ENCODE measurements at regions not wholly inside any gene's neighbourhood (a gene's known extent, or its start where the extent isn't known, plus 50 kb on each side); places are given as distances from the start of the nearest gene placed in this dataset.
A peak's percentile ranks its signal among the peaks of the same experiment; 100 is the strongest.

DNA sequence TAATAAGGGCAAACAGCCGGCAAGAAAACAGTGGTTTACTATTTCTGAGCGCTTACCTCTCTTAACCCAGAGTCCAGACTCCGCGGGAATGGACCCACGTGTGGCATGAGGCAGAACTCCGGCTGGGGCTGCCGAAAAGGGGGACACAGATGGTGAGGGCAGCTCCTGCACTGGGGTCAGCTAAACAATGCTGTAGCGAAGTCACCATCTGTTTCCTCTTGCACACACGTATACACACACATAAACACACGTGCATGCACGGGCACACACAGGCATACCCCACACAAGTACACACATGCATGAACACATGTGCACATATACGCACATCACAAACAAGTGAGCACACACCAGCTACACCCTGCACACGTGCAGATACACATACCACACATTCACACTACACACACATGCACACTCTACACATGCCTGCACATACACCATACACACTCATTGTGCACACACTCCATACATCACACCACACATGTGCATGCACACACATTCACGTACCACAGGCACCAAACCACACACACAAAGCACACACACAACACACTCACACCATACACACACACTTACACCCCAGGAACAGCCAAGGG, 105.9 kb upstream of the ID2 start:
- Histone ChIP-seq H3K4me3 (no peak overlapping the region), H3K9me3 (no peaks in the 10 kb centered on the region), H3K4me1 (ENCODE audit: low read depth) (peaks cover 13% of the 10 kb centered on the region), H3K36me3 (ENCODE audit: low read depth) (no peaks in the 10 kb centered on the region)
- ATAC-seq (no peak), DNase-seq (peak in 1 of 3 donors; percentile 49)
- intact Hi-C loops (cut with DNase I, micrococcal nuclease), result no loop called here
- TF ChIP-seq, protein P1, sequence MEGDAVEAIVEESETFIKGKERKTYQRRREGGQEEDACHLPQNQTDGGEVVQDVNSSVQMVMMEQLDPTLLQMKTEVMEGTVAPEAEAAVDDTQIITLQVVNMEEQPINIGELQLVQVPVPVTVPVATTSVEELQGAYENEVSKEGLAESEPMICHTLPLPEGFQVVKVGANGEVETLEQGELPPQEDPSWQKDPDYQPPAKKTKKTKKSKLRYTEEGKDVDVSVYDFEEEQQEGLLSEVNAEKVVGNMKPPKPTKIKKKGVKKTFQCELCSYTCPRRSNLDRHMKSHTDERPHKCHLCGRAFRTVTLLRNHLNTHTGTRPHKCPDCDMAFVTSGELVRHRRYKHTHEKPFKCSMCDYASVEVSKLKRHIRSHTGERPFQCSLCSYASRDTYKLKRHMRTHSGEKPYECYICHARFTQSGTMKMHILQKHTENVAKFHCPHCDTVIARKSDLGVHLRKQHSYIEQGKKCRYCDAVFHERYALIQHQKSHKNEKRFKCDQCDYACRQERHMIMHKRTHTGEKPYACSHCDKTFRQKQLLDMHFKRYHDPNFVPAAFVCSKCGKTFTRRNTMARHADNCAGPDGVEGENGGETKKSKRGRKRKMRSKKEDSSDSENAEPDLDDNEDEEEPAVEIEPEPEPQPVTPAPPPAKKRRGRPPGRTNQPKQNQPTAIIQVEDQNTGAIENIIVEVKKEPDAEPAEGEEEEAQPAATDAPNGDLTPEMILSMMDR (IDR thresholded peaks at IDR 0.05), result no peak

GRCh38 chr2:8576525-8577167, 105.2 kb upstream of the ID2 start:
- H3K4me1 ChIP-seq (ENCODE audit: low read depth), result peaks cover 11% of the 10 kb centered on the region
- no peaks in the 10 kb centered on the region for H3K9me3 ChIP-seq
- peak in 2 of 3 donors; percentile 47 to 58 for DNase-seq
- intact Hi-C loops (cut with DNase I, micrococcal nuclease), result no loop called here
- ATAC-seq, result no peak
- H3K4me3 ChIP-seq, result no peak overlapping the region
- no peaks in the 10 kb centered on the region for H3K36me3 ChIP-seq (ENCODE audit: low read depth)
- TF ChIP-seq, protein P1 (IDR thresholded peaks at IDR 0.05), result no peak

GRCh38 chr2:8577573-8577972, 104.3 kb upstream of the ID2 start:
- no peaks in the 10 kb centered on the region for H3K36me3 ChIP-seq (ENCODE audit: low read depth)
- H3K4me1 ChIP-seq (ENCODE audit: low read depth), result peaks cover 8% of the 10 kb centered on the region
- H3K9me3 ChIP-seq, result no peaks in the 10 kb centered on the region
- ATAC-seq (no peak), DNase-seq (peak in 1 of 3 donors; percentile 44)
- TF ChIP-seq, protein P1 (IDR thresholded peaks at IDR 0.05), result no peak
- intact Hi-C loops (cut with DNase I, micrococcal nuclease), result no loop called here
- no peak overlapping the region for H3K4me3 ChIP-seq

DNA sequence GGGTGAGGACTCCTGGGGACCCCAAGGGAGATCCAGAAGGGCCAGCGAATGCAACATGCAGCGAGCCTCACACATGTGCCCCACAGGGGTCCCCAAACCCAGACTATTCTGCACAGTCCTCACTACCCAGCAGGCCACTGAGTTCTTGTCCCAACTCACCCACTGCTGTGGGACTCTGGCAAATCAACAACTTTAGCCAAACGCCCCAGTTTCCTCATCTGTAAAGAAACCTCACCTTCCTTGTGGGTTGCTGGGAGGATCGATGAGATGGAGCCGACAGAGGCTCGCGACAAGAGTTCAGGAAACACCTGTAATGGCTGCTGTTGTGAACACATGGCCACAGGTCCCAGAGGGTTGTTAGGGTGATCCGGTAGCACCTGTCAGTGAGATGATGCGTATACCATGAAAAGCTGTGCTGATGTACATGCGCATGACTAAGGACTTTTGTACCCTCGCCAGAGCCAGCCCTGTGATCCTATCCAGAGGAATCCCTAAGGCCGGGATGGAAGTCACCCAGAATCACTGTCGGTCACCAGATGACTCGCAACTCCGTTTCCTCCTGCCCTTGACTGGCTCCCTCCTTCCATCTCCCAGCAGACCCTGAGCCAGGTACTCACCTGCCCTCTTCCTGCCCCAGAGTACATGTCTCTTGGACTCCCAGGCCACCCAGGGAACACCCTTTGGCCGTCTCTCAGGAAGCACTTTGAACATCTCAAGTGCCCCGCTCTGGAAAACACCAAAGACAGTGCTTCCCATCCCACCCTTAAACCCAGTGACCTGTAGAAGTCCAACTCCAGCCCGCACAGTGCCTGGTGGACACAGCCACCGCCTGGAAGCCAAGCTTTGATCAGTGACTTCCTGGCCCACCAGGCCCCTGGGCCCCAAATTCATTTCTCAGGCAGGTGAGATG, 103.3 kb upstream of the ID2 start:
- TF ChIP-seq, protein P1 (IDR thresholded peaks at IDR 0.05), result no peak
- H3K9me3 ChIP-seq, result no peaks in the 10 kb centered on the region
- H3K4me1 ChIP-seq (ENCODE audit: low read depth), result peaks cover 13% of the 10 kb centered on the region
- no peak overlapping the region for H3K4me3 ChIP-seq
- H3K36me3 ChIP-seq (ENCODE audit: low read depth), result no peaks in the 10 kb centered on the region
- ATAC-seq, result no peak
- intact Hi-C loops (cut with DNase I, micrococcal nuclease), result no loop called here
- DNase-seq, result no peak

DNA sequence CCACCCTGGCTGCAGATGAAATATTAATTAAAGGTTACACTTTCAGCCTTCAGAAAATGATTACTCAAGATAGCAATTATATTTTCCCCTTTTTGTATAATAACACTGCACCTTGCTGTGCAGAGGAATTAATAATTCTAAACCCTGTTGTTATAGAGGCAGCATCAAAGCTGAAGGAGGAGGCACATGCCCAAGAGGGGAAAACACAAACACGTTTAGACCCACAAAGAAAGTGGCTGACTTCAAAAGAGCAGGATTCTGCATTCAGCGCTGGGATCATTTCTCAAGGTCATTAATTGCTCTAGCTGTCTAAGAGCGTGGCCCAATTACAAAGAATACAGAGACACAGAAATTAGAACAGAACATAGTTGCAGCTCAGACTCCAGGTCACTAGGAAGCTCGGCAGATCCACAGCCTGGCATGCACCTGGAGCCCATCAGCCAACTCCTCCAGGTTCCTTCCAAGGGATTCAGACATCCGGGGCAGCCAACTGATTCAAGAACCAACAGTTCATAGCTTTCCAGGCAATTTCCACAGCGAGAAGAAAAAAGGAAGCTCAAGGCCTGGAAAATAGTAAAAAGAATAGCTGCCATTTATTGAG, 102.3 kb upstream of the ID2 start:
- peaks cover 19% of the 10 kb centered on the region for H3K4me1 ChIP-seq (ENCODE audit: low read depth)
- ATAC-seq (no peak), DNase-seq (no peak)
- H3K36me3 ChIP-seq (ENCODE audit: low read depth), result no peaks in the 10 kb centered on the region
- intact Hi-C loops (cut with DNase I, micrococcal nuclease), result no loop called here
- no peak overlapping the region for H3K4me3 ChIP-seq
- no peaks in the 10 kb centered on the region for H3K9me3 ChIP-seq
- TF ChIP-seq, protein P1 (IDR thresholded peaks at IDR 0.05), result no peak

All from mucosa of descending colon (tissue), 3 donors.